Coronary artery (tissue), 2 donors: ENCODE measurements at regions not wholly inside any gene's neighbourhood (a gene's known extent, or its start where the extent isn't known, plus 50 kb on each side); places are given as distances from the start of the nearest gene placed in this dataset.

Experiments
- DNase-seq: peaks from one replicate; pipeline ENCODE4 v3.0.0-alpha.2; 2017; ENCODE audit warnings: low spot score
- H3K27ac ChIP-seq, 2 donors: fragments of 200-600 bp; sonication (generic); one replicate each; pipeline ENCODE4 v1.5.1; 2016 to 2019
- H3K4me3 ChIP-seq: fragments of 200-600 bp; sonication (generic); 2 replicates; pipeline ENCODE4 v1.5.1; 2016; ENCODE audit warnings: mild to moderate bottlenecking, moderate library complexity
- TF ChIP-seq, protein P1 (sequence below): fragments of 200-600 bp; sonication (generic); IDR thresholded peaks from one replicate; pipeline ENCODE4 v1.5.1; 2019; ENCODE audit warnings: antibody characterized with exemption

DNA sequence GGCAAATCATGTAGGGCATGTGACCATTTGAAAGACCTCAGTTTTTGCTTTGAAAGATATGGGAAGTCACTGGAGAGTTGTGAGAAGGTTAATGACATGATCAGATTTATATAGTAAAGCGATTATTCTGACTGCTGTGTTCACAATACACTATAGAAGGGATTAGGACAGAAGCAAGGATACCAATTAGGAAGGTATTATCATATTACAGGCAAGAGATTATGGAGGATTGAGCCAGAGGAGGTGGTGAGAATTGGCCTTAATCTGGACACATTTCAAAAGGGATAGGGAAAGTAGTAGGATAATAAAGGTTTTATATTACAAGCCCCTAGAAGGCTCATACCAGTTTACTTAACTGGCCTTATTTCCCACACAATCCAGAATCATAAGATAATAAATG lies 124.9 kb upstream of the POF1B start:
- DNase-seq: no peak
- no peak overlapping the region for H3K27ac ChIP-seq
- TF ChIP-seq, protein P1, sequence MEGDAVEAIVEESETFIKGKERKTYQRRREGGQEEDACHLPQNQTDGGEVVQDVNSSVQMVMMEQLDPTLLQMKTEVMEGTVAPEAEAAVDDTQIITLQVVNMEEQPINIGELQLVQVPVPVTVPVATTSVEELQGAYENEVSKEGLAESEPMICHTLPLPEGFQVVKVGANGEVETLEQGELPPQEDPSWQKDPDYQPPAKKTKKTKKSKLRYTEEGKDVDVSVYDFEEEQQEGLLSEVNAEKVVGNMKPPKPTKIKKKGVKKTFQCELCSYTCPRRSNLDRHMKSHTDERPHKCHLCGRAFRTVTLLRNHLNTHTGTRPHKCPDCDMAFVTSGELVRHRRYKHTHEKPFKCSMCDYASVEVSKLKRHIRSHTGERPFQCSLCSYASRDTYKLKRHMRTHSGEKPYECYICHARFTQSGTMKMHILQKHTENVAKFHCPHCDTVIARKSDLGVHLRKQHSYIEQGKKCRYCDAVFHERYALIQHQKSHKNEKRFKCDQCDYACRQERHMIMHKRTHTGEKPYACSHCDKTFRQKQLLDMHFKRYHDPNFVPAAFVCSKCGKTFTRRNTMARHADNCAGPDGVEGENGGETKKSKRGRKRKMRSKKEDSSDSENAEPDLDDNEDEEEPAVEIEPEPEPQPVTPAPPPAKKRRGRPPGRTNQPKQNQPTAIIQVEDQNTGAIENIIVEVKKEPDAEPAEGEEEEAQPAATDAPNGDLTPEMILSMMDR: no peak
- no peak overlapping the region for H3K4me3 ChIP-seq

DNA sequence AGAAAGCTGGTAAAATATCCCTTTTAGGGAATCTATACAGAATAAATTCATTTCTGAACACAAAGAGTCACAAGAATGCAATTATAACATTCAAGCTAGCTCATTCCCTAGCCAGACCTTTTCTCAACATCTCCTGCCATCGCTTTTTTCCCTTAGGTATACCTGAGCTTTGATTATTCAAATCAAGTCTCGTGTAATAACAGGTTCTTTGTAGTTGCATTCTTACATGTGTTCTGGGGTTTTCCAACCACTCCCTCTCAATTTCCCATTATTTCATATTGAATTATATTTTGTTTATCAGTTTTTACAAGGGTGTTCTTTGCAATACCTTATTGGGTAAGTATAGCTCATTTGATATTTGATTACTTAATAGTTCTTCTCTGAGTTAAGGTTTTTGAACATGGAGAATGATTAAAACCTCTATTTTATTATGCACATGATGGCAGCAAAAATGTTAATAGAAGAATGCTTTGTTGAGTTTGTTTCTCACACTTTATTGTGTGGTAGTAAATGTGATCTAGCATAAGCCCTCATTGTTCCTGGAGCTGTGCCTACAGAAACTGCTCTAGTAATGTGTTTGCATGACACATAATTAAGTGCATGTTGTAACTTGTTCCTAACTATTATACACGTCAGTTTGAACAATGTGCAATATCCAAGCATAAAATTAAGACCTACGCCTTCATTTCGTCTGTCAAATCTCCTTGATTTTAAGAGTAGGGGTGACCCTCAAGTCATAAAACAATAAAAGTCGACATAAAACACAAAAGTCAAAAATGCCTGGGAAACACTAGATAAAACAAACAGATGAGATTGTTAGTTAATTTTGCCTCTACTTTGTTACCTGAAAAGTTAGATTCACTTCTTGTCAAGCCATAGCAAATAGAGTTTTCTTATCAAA lies 124.0 kb upstream of the POF1B start:
- TF ChIP-seq, protein P1: no peak
- DNase-seq: no peak
- Histone ChIP-seq H3K27ac (no peak overlapping the region), H3K4me3 (no peak overlapping the region)

DNA sequence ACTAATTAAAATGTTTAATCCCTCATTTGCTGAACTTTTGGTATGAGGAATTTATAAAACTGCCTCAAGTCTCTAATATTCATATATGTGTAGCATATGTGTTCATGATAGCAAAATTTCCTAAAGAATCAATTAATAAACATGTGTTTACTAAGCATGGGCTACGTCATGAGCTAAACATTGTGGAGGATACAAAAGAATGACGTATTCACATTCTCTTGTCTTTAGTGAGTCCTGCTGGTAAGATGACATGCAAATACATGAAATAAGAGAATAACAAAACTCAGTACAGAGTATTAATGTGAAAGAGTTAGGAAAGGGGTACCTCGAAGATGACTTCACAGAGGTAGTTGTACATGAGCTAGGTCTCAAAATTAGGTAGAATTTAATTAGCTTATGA lies 121.9 kb upstream of the POF1B start:
- TF ChIP-seq, protein P1: no peak
- Histone ChIP-seq H3K27ac (no peak overlapping the region), H3K4me3 (no peak overlapping the region)
- DNase-seq: no peak

DNA sequence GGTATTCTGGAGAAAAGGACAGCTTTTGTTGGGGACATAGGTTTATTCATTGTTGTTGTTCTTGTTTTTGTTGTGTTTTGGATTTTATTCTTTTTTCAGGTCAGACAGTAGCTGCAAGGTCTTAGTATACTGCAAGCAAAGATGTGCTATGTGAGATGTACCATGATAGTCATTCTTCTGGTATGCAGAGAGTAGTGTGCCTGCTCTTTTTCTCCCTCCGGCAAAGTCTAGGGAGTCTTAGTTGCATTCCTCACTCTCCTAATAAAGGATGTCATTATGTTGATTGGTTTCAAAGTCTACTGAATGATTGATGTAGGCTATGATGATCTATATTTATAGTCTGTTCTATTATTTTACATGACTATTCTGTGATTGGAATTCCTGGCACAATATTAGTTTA lies 119.9 kb upstream of the POF1B start:
- no peak overlapping the region for H3K4me3 ChIP-seq
- TF ChIP-seq, protein P1: no peak
- no peak for DNase-seq
- H3K27ac ChIP-seq: no peak overlapping the region

DNA sequence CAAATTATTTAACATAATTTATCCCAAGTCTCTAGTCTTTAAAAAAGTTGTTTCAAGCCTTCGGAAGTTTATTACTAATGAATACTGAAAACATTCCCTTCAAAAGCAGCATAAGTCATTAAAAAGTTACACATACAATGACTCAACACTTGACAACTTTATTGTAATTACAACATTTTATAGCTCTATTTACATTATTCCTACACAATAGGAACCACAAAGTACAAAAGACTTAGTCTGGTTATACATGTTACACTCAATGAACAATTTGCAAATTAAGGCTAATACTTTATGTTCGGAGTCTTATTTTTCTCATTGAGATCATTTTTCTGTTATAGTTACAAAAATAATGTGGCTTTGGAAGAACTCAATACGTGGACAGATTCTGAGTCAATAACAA lies 114.4 kb upstream of the POF1B start:
- DNase-seq: no peak
- Histone ChIP-seq H3K27ac (no peak overlapping the region), H3K4me3 (no peak overlapping the region)
- TF ChIP-seq, protein P1: no peak

DNA sequence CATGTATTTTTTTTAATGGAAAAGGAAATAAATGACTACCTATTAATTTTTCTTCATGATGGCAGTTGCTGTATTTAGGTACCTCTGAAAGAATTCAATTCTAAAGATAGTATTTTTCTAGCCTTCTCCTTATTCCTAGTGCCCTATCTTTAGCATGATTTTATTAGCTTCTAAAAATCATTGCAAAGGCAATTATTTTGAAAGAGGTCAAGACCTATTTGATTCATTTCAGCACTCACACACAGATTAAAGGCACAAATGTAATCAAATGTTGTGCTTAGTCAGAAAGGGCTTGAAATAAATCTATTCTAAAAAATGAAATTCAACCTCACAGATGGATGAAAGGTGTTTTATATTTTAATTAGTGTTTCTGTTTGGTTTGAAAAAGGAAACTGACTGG lies 74.8 kb upstream of the POF1B start:
- TF ChIP-seq, protein P1: no peak
- Histone ChIP-seq H3K4me3 (no peak overlapping the region), H3K27ac (no peak overlapping the region)
- DNase-seq: no peak

DNA sequence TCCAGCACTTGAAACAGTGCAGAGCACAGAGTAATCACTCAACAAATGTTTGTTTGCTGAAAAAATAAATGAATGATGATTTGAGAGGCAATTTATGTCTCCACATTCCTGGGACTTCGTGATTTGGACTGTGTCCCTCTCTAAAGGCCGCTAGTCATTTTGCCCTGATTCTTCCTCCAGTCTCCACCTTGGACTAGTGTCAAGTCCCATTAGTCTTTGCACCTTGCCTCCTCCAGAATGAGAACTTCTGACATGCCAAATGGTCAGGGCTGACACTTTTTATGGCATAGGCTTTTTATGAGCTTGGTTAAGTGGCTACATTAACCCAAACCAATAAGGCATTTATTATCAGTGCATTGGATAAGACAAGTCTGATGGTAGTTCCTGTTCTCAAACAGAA lies 65.1 kb upstream of the POF1B start:
- H3K4me3 ChIP-seq: no peak overlapping the region
- TF ChIP-seq, protein P1: no peak
- H3K27ac ChIP-seq: no peak overlapping the region
- no peak for DNase-seq
